NCI-H2107 treated with DMSO at 0.1 percent for 48 hours (cell line): ENCODE measurements at regions not wholly inside any gene's neighbourhood (a gene's known extent, or its start where the extent isn't known, plus 50 kb on each side); places are given as distances from the start of the nearest gene placed in this dataset.
A peak's percentile ranks its signal among the peaks of the same experiment; 100 is the strongest.

Experiments
- DNase-seq: peaks from one replicate; lab custom pipeline; 2025; ENCODE audit not compliant: unreplicated experiment; lab: John Stamatoyannopoulos, UW

- DNase-seq: no peak
Observed at GRCh38 chr2:64848945-64849344, 140.3 kb upstream of the SLC1A4 start.

GRCh38 chr2:64850642-64851041 lies 138.6 kb upstream of the SLC1A4 start:
- DNase-seq: no peak

- no peak for DNase-seq
Observed at GRCh38 chr2:64852771-64853241, 136.4 kb upstream of the SLC1A4 start.

GRCh38 chr2:64853306-64853705 lies 135.9 kb upstream of the SLC1A4 start:
- DNase-seq: no peak

- no peak for DNase-seq
Observed at GRCh38 chr2:64853894-64854293, 135.3 kb upstream of the SLC1A4 start.

- DNase-seq: no peak
Observed at GRCh38 chr2:64854773-64855237, 134.4 kb upstream of the SLC1A4 start.

- peak; percentile 43 for DNase-seq
Observed at GRCh38 chr2:64857581-64858471, 131.4 kb upstream of the SLC1A4 start.

GRCh38 chr2:64858541-64859311 lies 130.5 kb upstream of the SLC1A4 start:
- DNase-seq: no peak

GRCh38 chr2:64859312-64860212 lies 129.6 kb upstream of the SLC1A4 start:
- peak; percentile 67 for DNase-seq

- no peak for DNase-seq
Observed at GRCh38 chr2:64860276-64860885, 128.8 kb upstream of the SLC1A4 start.

GRCh38 chr2:64860936-64861335 lies 128.3 kb upstream of the SLC1A4 start:
- no peak for DNase-seq

- DNase-seq: peak; percentile 85
Observed at GRCh38 chr2:64861452-64862397, 127.5 kb upstream of the SLC1A4 start.

GRCh38 chr2:64862623-64863022 lies 126.6 kb upstream of the SLC1A4 start:
- no peak for DNase-seq

- no peak for DNase-seq
Observed at GRCh38 chr2:64863097-64863820, 125.9 kb upstream of the SLC1A4 start.

- peak; percentile 41 for DNase-seq
Observed at GRCh38 chr2:64865073-64865830, 123.9 kb upstream of the SLC1A4 start.

- no peak for DNase-seq
Observed at GRCh38 chr2:64865831-64866345, 123.3 kb upstream of the SLC1A4 start.

GRCh38 chr2:64866797-64867196 lies 122.4 kb upstream of the SLC1A4 start:
- no peak for DNase-seq
